ENCODE measurements at regions not wholly inside any gene's neighbourhood (a gene's known extent, or its start where the extent isn't known, plus 50 kb on each side); places are given as distances from the start of the nearest gene placed in this dataset.

- DNase-seq = no peak
Measured at GRCh38 chr7:79862447-79863210, 272.0 kb upstream of the GNAI1 start.

- DNase-seq = no peak
Measured at GRCh38 chr7:79855172-79855571, 279.5 kb upstream of the GNAI1 start.

GRCh38 chr7:79854621-79855020 lies 280.0 kb upstream of the GNAI1 start:
- no peak for DNase-seq

- DNase-seq = no peak
Measured at GRCh38 chr7:79837915-79838314, 296.7 kb upstream of the GNAI1 start.

- no peak for DNase-seq
Measured at GRCh38 chr7:79833616-79834015, 301.0 kb upstream of the GNAI1 start.

DNA sequence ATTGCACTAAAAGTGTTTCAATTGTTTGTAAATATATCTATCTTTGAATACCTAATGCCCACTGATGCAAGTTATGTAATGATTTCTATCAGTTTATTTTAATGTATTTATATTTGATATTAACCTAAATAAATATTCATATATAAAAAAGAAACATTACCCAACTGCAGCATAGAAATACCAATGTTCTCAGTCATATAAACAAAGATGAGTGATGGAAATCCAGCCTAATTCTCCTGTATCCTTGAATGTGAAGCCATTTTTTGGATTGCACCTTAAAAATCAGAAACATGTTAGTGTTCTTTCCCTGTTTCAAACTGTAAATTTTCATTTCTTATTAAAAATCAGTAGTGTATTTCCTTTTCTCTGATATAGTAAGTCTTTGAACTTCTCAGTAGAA lies 305.8 kb upstream of the GNAI1 start:
- DNase-seq = no peak

DNA sequence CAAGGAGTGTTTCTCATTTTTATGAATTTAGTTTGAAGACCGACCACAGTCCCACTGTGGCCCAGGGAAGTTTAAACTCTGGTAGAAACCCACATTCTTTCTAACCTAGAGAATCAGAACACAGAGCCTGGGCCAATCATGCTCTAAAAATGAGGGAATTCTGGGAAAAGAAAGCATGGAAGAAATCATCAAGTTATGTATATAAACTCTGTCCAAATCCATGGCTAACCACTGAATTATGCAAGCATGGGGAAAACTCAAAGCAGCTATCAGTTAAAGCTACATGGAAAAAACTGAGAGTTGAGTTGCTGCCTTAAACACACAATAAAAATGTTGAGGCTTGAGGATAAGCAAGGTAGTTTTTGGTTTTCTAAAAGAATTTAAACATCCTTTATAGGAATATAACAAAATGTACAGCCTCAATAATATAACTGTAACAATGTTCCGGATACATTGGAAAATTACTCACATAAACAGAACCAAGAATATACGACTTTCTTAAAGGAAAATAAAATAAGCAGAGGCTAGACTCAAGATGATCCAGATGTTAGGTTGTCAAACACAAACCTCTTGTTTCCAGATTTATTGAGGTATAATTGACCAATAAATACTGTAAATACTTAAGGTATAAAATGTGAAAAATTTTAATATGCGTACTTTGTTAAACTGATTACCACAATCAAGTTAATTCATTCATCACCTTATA lies 311.2 kb upstream of the GNAI1 start:
- DNase-seq = no peak

- DNase-seq = no peak
Measured at GRCh38 chr7:79822620-79823240, 311.9 kb upstream of the GNAI1 start.

GRCh38 chr7:79820387-79820786 lies 314.2 kb upstream of the GNAI1 start:
- DNase-seq = no peak

DNA sequence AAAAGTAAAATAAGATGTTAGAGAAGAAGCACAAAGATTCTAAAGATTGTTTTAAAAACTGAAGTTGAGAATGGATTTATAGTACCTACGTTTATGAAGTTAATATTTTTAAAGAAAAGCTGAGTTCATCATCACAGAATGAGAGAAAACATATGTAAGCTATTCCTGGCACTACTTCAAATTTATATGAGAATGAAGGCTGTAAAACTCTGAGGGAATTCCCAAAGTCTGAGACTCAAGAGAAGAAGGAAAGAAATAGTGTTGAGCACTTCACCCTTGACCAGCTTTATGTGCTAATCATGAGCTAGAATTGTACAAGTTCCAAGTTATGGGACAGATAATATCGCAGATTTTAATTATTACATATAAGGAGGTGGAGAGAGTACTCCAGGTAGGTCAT lies 323.7 kb upstream of the GNAI1 start:
- no peak for DNase-seq

- no peak for DNase-seq
Measured at GRCh38 chr7:79806161-79806734, 328.4 kb upstream of the GNAI1 start.

DNA sequence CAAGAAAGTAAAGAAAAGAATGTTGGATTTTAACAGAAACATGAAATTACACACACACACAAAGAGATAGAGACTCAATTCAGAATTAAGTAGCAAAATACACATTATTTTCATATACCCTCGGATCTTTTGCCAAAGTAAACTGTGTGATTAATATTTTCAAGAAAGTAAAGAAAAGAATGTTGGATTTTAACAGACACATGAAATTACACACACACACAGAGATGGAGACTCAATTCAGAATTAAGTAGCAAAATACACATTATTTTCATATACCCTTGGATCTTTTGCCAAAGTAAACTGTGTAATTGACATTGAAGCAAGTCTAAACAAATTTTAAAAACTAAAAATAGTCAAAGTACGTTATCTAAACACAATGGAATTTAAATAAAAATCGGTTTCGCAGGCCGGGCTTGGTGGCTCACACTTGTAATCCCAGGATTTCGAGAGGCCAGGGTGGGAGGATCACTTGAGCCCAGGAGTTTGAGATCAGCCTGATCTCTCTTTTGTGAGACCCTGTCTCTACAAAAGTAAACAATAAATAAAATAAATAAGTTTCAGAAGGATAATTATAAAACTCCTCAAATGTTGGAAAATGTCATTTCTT lies 337.3 kb upstream of the MAGI2 start:
- no peak for DNase-seq

DNA sequence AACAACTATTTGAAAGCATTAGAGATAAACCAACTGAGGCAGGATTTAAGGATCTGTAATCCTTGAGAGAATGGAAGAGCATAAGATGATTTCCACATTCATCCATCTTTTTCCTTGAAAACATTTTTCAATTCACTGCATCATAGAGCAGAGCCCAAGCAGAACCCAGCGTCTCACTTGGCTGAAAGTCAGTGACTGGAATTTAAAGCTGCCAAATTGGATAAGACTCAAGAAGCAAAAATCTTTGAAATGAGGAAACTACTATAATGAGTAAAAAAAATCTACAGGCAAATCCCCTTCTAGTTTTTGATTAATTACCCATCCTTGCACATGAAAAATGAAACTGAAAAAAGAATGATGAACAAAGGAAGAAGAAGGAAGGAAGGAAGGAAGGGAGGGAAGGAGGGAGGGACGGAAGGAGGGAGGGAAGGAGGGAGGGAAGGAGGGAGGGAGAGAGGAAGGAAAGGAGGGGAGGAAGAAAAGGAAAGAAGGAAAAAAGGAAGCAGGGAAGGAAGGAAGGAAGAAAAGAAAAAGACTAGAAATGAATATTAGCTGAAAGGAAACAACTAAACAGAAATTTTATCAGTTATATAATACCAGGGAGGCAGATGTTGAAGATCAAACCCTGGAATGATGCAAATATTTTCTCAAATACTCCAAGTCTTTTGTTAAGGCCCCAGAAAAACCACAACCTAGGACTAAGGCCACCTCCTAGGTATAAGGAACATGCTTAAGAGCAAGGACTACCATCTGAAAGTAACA lies 336.3 kb upstream of the MAGI2 start:
- DNase-seq = no peak

- no peak for DNase-seq
Measured at GRCh38 chr7:79787623-79788022, 334.2 kb upstream of the MAGI2 start.

- DNase-seq = no peak
Measured at GRCh38 chr7:79787096-79787495, 333.6 kb upstream of the MAGI2 start.

DNA sequence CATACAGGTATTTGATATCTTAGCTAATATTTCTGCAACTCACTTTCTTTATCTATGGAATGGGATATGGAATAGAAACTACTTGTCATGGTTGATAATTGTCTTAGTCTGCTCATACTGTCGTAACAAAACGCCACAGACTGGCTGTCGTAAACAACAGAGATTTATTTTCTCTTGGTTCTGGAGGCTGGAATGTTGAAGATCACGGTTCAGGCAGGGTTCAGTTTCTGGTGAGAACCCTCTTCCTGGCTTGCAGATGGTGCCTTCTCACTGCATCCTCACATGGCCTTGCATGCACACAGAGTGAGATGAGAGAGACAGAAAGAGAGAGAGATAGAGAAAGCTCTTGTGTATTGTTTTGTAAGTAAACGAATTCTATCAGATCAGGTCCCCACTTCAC lies 332.7 kb upstream of the MAGI2 start:
- no peak for DNase-seq

DNA sequence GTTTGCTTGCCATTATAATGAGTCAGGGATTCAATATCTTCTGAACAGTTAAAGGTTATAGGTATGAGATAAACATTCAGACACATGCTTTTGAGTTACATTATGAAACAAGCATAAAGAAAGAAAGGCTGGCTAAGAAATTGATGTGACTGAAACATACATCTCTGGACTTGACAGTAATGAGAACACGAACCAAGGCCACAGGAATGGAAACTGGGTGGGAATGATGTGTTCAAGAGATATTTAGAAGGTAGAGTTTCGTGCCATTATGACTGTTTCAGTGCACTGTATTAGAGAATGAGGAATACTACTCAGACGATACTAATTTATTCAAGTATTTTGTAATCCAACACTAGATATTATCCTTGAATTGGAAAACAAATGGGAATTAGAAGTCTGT lies 332.1 kb upstream of the MAGI2 start:
- DNase-seq = no peak

- no peak for DNase-seq
Measured at GRCh38 chr7:79782906-79783305, 329.4 kb upstream of the MAGI2 start.

DNA sequence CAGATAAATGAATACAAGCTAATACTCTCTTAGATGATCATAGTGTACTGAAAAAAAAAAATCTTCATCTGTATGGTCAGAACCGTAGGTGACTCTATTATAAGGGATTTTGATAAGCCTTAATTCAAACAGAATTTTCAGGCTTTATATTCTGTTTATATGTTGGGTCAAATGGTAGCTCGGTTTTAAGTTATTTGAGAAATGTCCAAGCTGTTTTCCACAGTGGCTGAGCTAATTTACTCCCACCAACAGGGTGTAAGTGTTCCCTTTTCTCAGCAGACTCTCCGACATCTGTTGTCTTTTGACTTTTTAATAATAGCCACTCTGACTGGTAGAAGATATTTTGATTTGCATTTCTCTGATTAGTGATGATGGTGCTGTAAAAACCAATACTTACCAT lies 328.8 kb upstream of the MAGI2 start:
- no peak for DNase-seq

- DNase-seq = no peak
Measured at GRCh38 chr7:79781716-79782115, 328.2 kb upstream of the MAGI2 start.

GRCh38 chr7:79778786-79779770 lies 325.6 kb upstream of the MAGI2 start:
- DNase-seq = peak; percentile 4
